ENCODE measurements at regions not wholly inside any gene's neighbourhood (a gene's known extent, or its start where the extent isn't known, plus 50 kb on each side); places are given as distances from the start of the nearest gene placed in this dataset.

DNA sequence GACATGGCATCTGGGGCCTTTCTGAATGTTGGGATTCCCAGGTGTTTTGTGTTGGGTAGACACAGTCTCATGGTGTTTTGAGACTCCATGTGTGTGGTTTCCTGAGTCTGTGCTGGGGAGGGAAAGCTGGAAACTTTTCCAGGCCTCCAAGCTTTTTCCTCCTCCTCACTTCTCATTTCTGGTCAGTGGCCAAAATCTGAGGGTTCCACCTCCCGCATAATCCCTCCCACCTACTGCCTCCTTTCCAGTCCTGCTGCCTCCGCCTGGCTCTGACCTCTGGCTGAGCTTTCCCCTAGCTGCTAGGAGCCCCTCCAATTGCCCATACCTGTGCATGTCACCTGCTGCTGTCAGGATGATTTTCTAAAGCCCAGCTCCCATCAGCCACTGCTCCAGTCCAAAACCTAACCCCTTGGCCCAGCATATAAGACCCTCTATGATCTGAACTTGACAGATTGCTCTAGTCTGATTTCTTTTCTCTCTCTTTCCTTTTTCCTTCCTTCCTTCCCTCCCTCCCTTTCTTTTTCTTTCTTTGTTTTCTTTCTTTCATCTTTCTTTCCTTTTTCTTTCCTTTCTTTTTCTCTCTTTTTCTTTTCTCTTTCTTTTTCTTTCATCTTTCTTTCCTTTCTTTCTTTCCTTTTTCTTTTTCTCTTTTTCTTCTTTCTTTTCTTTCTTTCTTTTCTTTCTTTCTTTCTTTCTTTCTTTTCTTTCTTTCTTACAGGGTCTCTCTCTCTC, 51.4 kb upstream of the NECTIN1 start:
- BruUV-seq (replicated peaks) = no TSS peak
- CTCF ChIA-PET (ENCODE audit: low intra/inter-chr PET ratio) = no interaction called here
- H3K27me3 ChIP-seq (ENCODE audit: control insufficient read depth in 2 of 2, insufficient read depth in 2 of 2, low read length in 2 of 2) = peaks cover 4 to 74% of the 10 kb centered on the region in 2 experiments; a peak in 4 of 5 replicates

More for the DNA sequence above, 51.4 kb upstream of the NECTIN1 start:
- POLR2A ChIA-PET = interaction anchor here (0.6 to 1.4 kb wide), 3 partner anchors 13 to 388 kb away, joined by 3 to 7 read pairs (median 3); no protein-coding TSS in a partner anchor
- Histone ChIP-seq H4K20me1 (replicated peaks; ENCODE audit: control insufficient read depth, insufficient read depth, low read length) (no peaks in the 10 kb centered on the region), H3K9me1 (ENCODE audit: control insufficient read depth, insufficient read depth, low read length) (no peaks in the 10 kb centered on the region), H3K4me1 (replicated peaks in 1 of 2; ENCODE audit: control insufficient read depth in 2 of 2, insufficient read depth in 2 of 2, low read length in 2 of 2) (no peaks in the 10 kb centered on the region; a peak in 1 of 5 replicates), H3K4me3 (no peak overlapping the region), H2AFZ (ENCODE audit: low read depth, low read length) (no peak overlapping the region), H3K9ac (ENCODE audit: insufficient read depth in 1 of 2, low read depth in 2 of 2, low read length in 2 of 2) (no peak overlapping the region), H3K27ac (ENCODE audit: extremely low read depth, low read depth, low read length) (no peak overlapping the region), H3K36me3 (ENCODE audit: control insufficient read depth, insufficient read depth, low read length) (no peaks in the 10 kb centered on the region), H3K79me2 (ENCODE audit: control insufficient read depth, insufficient read depth, low read length) (no peaks in the 10 kb centered on the region), H3K4me2 (ENCODE audit: insufficient read depth, low read length) (no peak overlapping the region), H3K9me3 (replicated peaks; ENCODE audit: control insufficient read depth, insufficient read depth, low read depth, low read length) (no peaks in the 10 kb centered on the region)
- intact Hi-C loops (cut with micrococcal nuclease) (no loop called here), in situ Hi-C loops (cut with MboI) (no loop called here)
- 0% methylated on average over 2 of the region's 2 CpGs for WGBS (ENCODE audit: insufficient coverage, low coverage, missing lambda C conversion rate)
- no peak for TF ChIP-seq CBFA2T3 (IDR thresholded peaks at IDR 0.05)
- TF ChIP-seq, protein P1, sequence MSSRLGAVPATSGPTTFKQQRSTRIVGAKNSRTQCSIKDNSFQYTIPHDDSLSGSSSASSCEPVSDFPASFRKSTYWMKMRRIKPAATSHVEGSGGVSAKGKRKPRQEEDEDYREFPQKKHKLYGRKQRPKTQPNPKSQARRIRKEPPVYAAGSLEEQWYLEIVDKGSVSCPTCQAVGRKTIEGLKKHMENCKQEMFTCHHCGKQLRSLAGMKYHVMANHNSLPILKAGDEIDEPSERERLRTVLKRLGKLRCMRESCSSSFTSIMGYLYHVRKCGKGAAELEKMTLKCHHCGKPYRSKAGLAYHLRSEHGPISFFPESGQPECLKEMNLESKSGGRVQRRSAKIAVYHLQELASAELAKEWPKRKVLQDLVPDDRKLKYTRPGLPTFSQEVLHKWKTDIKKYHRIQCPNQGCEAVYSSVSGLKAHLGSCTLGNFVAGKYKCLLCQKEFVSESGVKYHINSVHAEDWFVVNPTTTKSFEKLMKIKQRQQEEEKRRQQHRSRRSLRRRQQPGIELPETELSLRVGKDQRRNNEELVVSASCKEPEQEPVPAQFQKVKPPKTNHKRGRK (tag; IDR thresholded peaks at IDR 0.05) = peak; percentile 85
- no peak for FAIRE-seq
- no peak for DNase-seq (ENCODE audit: extremely low read depth in 1 of 4, low spot score in 3 of 4)
- no peak for ATAC-seq

Measured in K562 (cell line).